DND-41 (cell line): ENCODE measurements at regions not wholly inside any gene's neighbourhood (a gene's known extent, or its start where the extent isn't known, plus 50 kb on each side); places are given as distances from the start of the nearest gene placed in this dataset.

Source experiments
- EZH2 ChIP-seq: IDR thresholded peaks from 3 replicates; pipeline ENCODE4 v1.6.1; 2012; ENCODE audit warnings: borderline replicate concordance, low read depth, mild to moderate bottlenecking, moderate library complexity, low read length, inconsistent platforms; ENCODE audit not compliant: severe bottlenecking
- TF ChIP-seq, protein P1 (sequence below): IDR thresholded peaks from 2 replicates; pipeline ENCODE4 v1.5.1; 2012; ENCODE audit warnings: borderline replicate concordance, low read length, moderate library complexity, mild to moderate bottlenecking; ENCODE audit not compliant: poor library complexity, severe bottlenecking; ENCODE audit errors: extremely low read depth

DNA sequence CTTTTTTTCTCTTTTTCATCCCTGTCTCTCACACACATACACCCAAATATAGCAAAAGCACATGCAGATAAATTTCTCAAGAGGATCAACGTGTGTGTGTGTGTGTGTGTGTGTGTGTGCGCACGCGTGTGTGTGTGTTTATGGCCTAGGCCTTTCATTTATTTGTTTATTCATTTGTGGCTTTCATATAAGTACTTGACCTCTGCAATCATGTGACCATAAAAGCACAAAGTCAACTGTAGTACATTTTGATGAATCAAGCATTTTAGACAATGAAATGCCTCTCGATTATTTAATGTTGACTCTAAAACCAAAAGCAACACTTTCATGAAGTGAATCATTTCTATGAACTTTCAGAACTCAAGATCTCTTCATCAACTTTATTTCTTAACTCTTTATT is 194.1 kb upstream of the ADGRL2 start:
- TF ChIP-seq, protein P1, sequence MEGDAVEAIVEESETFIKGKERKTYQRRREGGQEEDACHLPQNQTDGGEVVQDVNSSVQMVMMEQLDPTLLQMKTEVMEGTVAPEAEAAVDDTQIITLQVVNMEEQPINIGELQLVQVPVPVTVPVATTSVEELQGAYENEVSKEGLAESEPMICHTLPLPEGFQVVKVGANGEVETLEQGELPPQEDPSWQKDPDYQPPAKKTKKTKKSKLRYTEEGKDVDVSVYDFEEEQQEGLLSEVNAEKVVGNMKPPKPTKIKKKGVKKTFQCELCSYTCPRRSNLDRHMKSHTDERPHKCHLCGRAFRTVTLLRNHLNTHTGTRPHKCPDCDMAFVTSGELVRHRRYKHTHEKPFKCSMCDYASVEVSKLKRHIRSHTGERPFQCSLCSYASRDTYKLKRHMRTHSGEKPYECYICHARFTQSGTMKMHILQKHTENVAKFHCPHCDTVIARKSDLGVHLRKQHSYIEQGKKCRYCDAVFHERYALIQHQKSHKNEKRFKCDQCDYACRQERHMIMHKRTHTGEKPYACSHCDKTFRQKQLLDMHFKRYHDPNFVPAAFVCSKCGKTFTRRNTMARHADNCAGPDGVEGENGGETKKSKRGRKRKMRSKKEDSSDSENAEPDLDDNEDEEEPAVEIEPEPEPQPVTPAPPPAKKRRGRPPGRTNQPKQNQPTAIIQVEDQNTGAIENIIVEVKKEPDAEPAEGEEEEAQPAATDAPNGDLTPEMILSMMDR, result no peak
- no peak for TF ChIP-seq EZH2
